HFF-Myc (cell line): ENCODE measurements at regions not wholly inside any gene's neighbourhood (a gene's known extent, or its start where the extent isn't known, plus 50 kb on each side); places are given as distances from the start of the nearest gene placed in this dataset.

ENCODE experiments used
- DNase-seq: peaks from one replicate; pipeline ENCODE4 v3.0.0-alpha.2; 2011; ENCODE audit warnings: low read depth; ENCODE audit errors: extremely low read depth
- H3K4me3 ChIP-seq: replicated peaks from 2 replicates; pipeline ENCODE4 v1.5.1; 2011; ENCODE audit warnings: low read depth, mild to moderate bottlenecking, control low read depth, low read length
- TF ChIP-seq, protein P1 (sequence below): IDR thresholded peaks from 2 replicates; pipeline ENCODE4 v1.5.1; 2012; ENCODE audit warnings: mild to moderate bottlenecking, low read depth, low read length, control low read depth; ENCODE audit errors: missing control alignments

DNA sequence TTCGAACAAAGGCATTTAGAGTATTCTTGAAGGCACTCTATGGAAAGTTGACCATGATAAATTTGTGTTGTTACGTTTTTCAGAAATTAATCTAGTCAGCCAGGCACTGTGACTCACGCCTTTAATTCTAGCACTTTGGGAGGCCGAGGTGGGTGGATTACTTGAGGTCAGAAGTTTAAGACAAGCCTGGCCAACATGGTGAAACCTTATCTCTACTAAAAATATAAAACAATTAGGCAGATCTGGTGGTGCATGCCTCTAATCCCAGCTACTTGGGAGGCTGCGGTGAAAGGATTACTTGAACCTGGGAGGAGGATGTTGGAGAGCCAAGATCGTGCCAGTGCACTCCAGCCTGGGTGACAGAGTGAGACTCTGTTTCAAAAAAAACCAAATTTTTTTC lies 130.6 kb upstream of the BRINP3 start:
- H3K4me3 ChIP-seq, result no peak overlapping the region
- TF ChIP-seq, protein P1, sequence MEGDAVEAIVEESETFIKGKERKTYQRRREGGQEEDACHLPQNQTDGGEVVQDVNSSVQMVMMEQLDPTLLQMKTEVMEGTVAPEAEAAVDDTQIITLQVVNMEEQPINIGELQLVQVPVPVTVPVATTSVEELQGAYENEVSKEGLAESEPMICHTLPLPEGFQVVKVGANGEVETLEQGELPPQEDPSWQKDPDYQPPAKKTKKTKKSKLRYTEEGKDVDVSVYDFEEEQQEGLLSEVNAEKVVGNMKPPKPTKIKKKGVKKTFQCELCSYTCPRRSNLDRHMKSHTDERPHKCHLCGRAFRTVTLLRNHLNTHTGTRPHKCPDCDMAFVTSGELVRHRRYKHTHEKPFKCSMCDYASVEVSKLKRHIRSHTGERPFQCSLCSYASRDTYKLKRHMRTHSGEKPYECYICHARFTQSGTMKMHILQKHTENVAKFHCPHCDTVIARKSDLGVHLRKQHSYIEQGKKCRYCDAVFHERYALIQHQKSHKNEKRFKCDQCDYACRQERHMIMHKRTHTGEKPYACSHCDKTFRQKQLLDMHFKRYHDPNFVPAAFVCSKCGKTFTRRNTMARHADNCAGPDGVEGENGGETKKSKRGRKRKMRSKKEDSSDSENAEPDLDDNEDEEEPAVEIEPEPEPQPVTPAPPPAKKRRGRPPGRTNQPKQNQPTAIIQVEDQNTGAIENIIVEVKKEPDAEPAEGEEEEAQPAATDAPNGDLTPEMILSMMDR, result no peak
- no peak for DNase-seq

- no peak for DNase-seq
- H3K4me3 ChIP-seq, result no peak overlapping the region
- TF ChIP-seq, protein P1, result no peak
Measured at GRCh38 chr1:190615818-190616217, 138.2 kb upstream of the BRINP3 start.

DNA sequence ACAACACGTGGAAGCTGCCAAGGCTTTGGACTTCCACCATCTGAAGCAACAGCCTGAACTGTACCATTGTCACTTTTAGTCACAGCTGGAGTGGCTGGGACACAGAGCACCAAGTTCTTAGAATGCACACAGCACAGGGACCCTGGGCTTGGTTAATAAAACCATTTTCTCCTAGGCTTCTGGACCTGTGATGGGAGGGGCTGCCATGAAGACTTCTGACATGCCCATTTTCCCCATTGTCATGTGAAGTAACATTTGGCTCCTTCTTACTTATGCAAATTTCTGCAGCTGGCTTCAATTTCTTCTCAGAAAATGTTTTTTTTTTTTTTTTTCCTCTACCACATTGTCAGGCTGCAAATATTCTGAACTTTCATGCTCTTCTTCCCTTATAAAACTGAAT lies 138.6 kb upstream of the BRINP3 start:
- DNase-seq, result no peak
- H3K4me3 ChIP-seq, result no peak overlapping the region
- TF ChIP-seq, protein P1, result no peak

GRCh38 chr1:190619724-190620123 lies 142.1 kb upstream of the BRINP3 start:
- TF ChIP-seq, protein P1, result no peak
- H3K4me3 ChIP-seq, result no peak overlapping the region
- no peak for DNase-seq

GRCh38 chr1:190633488-190633887 lies 155.8 kb upstream of the BRINP3 start:
- H3K4me3 ChIP-seq, result no peak overlapping the region
- DNase-seq, result no peak

DNA sequence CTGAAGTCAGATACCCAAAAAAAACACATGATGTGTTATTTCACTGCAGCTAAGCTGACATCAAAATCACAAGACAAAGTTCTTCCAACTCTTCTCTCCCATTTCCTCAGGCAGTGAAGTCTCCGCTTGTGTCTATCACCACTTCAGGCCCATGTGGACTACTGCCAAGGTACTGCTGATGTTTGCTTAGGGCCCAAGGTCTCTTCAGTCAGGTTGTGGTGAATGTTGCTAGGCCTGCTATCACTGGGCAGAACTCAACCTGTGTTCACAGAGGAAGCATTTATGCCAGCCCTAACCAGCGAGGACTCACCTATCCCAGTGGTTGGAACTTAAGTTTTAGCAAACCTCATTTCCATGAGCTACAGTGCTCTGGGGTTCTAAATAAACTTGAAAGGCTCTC lies 156.5 kb upstream of the BRINP3 start:
- no peak overlapping the region for H3K4me3 ChIP-seq

More at GRCh38 chr1:190633488-190633887, 155.8 kb upstream of the BRINP3 start:
- TF ChIP-seq, protein P1, result no peak

GRCh38 chr1:190649553-190649952 lies 171.9 kb upstream of the BRINP3 start:
- no peak overlapping the region for H3K4me3 ChIP-seq
- DNase-seq, result no peak
- TF ChIP-seq, protein P1, result no peak

More for the DNA sequence above, 156.5 kb upstream of the BRINP3 start:
- TF ChIP-seq, protein P1, result no peak
- DNase-seq, result no peak
